GM12873 (cell line): ENCODE measurements at regions not wholly inside any gene's neighbourhood (a gene's known extent, or its start where the extent isn't known, plus 50 kb on each side); places are given as distances from the start of the nearest gene placed in this dataset.

Source experiments
- CTCF ChIP-seq: IDR thresholded peaks from 2 replicates; pipeline ENCODE4 v1.5.1; 2012; ENCODE audit warnings: low read depth, mild to moderate bottlenecking, moderate library complexity, low read length, control low read depth; ENCODE audit not compliant: insufficient read depth; ENCODE audit errors: missing control alignments

GRCh38 chr2:33706410-33706809, 107.3 kb upstream of the FAM98A start:
- TF ChIP-seq CTCF: no peak

GRCh38 chr2:33704406-33704855, 105.3 kb upstream of the FAM98A start:
- no peak for TF ChIP-seq CTCF

- no peak for TF ChIP-seq CTCF
These were observed 97.1 kb upstream of the FAM98A start for GRCh38 chr2:33696234-33696633.

GRCh38 chr2:33694904-33695303, 95.8 kb upstream of the FAM98A start:
- no peak for TF ChIP-seq CTCF

GRCh38 chr2:33681364-33681757, 82.3 kb upstream of the FAM98A start:
- no peak for TF ChIP-seq CTCF

- no peak for TF ChIP-seq CTCF
These were observed 81.7 kb upstream of the FAM98A start for GRCh38 chr2:33680644-33681363.

GRCh38 chr2:33678436-33678835, 79.3 kb upstream of the FAM98A start:
- no peak for TF ChIP-seq CTCF

- TF ChIP-seq CTCF: peak; percentile 28
These were observed 74.8 kb upstream of the FAM98A start for GRCh38 chr2:33673937-33674336.
